NB4 (cell line): ENCODE measurements at regions not wholly inside any gene's neighbourhood (a gene's known extent, or its start where the extent isn't known, plus 50 kb on each side); places are given as distances from the start of the nearest gene placed in this dataset.

ENCODE experiments used
- DNase-seq: peaks from one replicate; pipeline ENCODE4 v3.0.0; 2010; ENCODE audit warnings: low read depth
- H3K4me3 ChIP-seq: one replicate; pipeline ENCODE4 v1.5.1; 2011; ENCODE audit warnings: mild to moderate bottlenecking, low read depth, low read length, moderate library complexity
- MYC ChIP-seq: IDR thresholded peaks from 2 replicates; pipeline ENCODE4 v1.6.1; 2011; ENCODE audit warnings: low read depth, low read length
- POLR2A ChIP-seq: IDR thresholded peaks from 2 replicates; pipeline ENCODE4 v1.6.1; 2011; ENCODE audit warnings: mild to moderate bottlenecking; ENCODE audit not compliant: insufficient read length; ENCODE audit errors: extremely low read depth
- TF ChIP-seq, protein P1 (sequence below): IDR thresholded peaks from 2 replicates; pipeline ENCODE4 v1.6.1; 2011; ENCODE audit warnings: low read depth, low read length
- TF ChIP-seq, protein P2 (sequence below): IDR thresholded peaks from one replicate; pipeline ENCODE4 v1.5.1; 2012; ENCODE audit warnings: low read depth, low read length

DNA sequence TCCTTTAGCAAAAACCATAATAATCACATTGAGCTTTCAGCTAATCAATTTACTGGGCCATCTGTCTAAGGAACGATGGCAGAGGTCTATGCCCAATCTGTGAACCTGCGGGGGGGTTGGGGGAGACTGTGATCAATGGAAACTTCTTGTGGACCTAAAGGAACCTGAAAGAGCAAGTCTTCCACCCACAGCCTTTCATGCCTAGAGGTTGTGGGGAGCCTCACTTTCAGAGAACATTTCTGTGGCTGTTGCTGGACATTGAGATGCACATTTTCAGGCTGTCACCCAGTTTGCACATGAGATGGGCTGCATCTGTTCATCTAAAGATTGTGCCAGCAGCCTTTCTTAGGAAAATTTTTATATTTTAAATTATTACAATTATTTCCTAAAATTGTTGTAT is 310.0 kb upstream of the SPTLC3 start:
- H3K4me3 ChIP-seq = no peak overlapping the region
- no peak for TF ChIP-seq MYC
- TF ChIP-seq, protein P1, sequence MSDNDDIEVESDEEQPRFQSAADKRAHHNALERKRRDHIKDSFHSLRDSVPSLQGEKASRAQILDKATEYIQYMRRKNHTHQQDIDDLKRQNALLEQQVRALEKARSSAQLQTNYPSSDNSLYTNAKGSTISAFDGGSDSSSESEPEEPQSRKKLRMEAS = no peak
- TF ChIP-seq POLR2A = no peak
- TF ChIP-seq, protein P2, sequence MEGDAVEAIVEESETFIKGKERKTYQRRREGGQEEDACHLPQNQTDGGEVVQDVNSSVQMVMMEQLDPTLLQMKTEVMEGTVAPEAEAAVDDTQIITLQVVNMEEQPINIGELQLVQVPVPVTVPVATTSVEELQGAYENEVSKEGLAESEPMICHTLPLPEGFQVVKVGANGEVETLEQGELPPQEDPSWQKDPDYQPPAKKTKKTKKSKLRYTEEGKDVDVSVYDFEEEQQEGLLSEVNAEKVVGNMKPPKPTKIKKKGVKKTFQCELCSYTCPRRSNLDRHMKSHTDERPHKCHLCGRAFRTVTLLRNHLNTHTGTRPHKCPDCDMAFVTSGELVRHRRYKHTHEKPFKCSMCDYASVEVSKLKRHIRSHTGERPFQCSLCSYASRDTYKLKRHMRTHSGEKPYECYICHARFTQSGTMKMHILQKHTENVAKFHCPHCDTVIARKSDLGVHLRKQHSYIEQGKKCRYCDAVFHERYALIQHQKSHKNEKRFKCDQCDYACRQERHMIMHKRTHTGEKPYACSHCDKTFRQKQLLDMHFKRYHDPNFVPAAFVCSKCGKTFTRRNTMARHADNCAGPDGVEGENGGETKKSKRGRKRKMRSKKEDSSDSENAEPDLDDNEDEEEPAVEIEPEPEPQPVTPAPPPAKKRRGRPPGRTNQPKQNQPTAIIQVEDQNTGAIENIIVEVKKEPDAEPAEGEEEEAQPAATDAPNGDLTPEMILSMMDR = no peak
- no peak for DNase-seq

DNA sequence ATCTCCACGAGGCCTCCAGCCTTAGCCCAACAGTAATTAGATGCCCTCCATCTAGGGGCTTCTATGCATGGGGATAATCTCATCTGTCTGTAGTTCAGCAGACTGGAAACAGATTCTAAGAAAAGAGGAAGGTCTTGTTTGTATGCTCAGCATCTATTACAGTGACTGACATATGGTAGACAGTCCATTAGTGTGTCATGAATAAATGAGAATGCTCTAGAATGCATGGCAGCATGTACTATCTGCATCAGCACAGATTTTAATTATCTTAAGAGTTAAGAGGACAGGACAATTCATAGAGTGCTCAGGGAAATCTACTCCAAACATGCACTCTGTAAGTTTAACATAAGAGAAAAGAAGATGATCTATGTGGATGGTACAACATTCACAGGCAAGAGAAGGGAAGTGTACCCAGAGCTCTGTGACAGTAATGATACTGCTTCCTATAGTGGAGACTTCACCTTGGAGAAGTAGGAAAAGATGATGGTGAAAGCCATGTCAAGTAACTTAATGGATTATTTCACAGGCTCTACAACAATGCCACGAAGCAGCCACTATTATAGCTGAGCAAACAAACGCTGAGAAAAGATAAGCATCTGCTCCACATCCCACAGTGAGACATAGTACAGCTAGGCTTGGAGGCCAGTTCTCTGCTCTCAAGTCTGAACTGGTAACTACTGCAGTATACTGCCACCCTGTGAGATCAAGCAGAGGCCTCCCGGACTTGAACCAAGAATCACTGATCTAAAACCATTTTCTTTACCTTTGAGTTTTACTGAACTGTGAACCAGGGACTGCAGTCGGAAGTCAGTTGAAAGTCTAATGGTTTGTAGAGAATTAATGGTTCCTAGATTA is 309.2 kb upstream of the SPTLC3 start:
- H3K4me3 ChIP-seq = no peak overlapping the region
- no peak for TF ChIP-seq POLR2A
- TF ChIP-seq, protein P1 = no peak
- TF ChIP-seq, protein P2 = no peak
- no peak for TF ChIP-seq MYC
- DNase-seq = no peak

DNA sequence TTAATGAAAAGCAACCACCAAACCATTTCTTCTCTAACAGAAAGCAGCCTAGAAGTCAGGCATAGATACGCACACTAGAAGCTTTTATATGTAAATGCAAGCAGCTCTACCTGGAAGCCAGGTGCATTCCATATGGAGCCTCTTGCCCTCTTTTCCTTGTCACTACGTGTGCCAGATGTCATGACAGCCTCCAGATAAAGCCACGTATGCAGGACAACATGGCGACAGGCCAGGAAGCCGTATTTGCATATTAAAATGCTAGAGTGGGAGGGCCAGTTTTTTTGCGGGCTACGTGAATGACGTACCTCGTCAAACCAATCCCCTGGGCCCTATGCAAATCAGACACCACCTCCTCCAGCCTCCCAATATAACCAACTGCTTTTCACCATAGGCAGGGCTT is 308.1 kb upstream of the SPTLC3 start:
- H3K4me3 ChIP-seq = no peak overlapping the region
- TF ChIP-seq, protein P2 = no peak
- TF ChIP-seq POLR2A (no peak), MYC (no peak)
- TF ChIP-seq, protein P1 = no peak
- DNase-seq = no peak

DNA sequence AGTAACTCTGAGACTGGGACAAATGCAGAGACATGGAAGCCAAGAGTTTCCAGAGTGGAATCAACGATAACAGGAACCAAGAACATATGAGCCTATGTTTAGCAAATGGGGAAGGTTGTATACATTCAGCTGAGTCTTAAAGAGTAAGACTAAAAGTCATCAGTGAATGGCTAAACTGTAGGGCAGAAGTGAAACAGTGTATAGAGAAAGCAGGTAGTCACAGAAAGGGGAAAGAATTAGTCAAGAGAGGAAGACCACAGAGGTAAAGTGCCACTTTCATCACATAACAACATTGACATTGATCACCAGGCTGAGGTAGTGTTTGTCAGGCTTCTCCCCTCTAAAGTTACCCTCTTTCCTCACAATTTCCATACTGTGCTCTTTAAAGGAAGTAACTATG is 306.5 kb upstream of the SPTLC3 start:
- H3K4me3 ChIP-seq = no peak overlapping the region
- TF ChIP-seq, protein P2 = no peak
- TF ChIP-seq, protein P1 = no peak
- no peak for TF ChIP-seq POLR2A
- no peak for TF ChIP-seq MYC
- DNase-seq = no peak

DNA sequence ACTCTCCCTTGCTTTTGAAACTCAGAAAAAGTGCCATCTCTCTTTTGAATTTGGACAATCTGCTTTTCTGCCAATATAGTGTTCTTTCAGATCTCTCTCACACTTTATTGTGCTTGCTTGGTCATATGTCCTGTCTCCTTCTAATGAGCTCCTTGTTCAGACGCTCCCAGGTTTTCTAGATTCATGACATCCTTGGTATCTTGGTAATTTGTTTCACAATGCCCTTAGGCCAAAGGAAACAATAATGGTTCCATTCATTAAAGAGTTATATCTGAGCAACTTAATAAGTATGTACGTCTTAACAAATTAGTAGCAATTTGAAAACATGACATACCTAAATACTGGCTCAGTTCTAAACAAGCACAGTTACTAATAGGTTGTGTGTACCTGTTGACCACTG is 293.4 kb upstream of the SPTLC3 start:
- no peak overlapping the region for H3K4me3 ChIP-seq
- TF ChIP-seq, protein P2 = no peak
- TF ChIP-seq MYC = no peak
- TF ChIP-seq, protein P1 = no peak
- TF ChIP-seq POLR2A = no peak
- DNase-seq = no peak
